Stimulated activated naive CD4-positive, alpha-beta T cell (primary cell): ENCODE measurements at regions not wholly inside any gene's neighbourhood (a gene's known extent, or its start where the extent isn't known, plus 50 kb on each side); places are given as distances from the start of the nearest gene placed in this dataset.
"Not testable (repeated sequence)": the region's sequence is repeated elsewhere in the genome, so short reads cannot be mapped to it uniquely, and the experiment has no call there.

Experiments used
- DNase-seq, 6 experiments: peaks; one replicate each; lab custom pipeline; 2025; lab: John Stamatoyannopoulos, UW

DNA sequence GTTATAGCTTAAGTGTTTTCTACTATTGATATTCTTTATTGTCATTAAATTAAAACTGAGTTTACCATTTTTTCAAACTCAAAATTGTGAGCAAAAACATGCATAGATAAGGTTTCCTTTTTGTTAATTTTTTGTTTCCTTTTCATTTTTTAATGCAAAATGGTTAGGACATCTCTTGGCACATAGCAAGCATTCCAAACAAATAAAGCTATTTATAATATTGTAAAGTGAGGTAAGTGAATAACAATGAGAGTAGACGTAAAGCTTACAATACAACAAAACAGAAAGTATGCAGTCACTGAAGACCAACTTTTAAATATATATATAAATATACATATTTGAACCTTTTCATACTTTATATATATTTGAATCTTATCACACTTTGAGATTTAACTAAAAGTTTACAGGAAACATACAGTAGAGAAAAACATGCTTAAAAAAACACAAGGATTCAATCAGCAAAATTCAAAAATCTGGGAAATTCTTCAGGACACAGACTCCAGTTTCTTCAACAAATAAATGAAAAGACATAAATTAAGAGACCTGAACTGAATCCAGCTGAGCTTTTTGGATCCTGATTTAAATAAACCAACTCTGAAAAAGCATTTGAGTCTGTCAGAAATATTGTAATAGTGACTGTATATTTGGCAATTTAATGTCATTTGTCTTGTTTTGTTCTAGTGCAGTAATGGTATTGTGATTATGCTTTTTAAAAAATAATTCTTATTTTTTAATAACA, 67.5 kb upstream of the SAMSN1 start:
- DNase-seq, result no peak

DNA sequence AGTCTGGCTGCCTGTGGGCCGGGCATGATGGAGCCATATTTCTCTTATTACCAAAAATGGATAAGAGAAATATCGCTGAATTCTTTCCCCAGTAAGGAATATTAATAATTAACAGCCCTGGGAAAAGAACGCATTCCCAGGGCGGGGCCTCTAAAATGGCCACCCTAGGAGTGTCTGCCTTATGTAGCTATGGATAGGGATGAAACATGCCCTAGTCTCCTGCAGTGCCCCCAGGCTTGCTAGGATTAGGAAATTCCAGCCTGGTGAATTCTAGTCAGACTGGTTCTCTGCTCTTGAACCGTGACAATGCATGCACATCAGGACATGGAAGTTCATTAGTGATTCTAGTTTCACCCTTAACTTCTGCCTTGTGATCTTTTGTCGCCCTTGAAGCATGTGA, 64.0 kb upstream of the SAMSN1 start:
- not testable (repeated sequence) for DNase-seq

DNA sequence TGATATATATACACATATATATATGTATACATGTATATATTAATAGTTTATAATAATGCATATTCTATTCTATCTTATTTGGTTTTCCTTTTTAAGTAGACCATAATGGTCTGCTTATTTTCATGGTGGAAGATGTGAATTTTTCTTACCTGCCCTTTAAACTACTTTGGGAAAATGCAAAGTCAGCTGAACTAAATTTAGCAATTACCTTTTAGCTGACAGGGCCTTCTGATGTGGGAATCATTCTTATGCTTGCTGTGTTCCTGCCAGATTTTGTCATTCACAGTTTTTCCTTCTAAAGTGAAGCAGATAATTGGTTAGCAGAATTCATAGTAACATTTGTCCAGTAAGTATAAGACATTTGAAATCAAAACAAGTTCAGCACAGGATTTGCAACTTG, 63.2 kb upstream of the SAMSN1 start:
- no peak for DNase-seq

DNA sequence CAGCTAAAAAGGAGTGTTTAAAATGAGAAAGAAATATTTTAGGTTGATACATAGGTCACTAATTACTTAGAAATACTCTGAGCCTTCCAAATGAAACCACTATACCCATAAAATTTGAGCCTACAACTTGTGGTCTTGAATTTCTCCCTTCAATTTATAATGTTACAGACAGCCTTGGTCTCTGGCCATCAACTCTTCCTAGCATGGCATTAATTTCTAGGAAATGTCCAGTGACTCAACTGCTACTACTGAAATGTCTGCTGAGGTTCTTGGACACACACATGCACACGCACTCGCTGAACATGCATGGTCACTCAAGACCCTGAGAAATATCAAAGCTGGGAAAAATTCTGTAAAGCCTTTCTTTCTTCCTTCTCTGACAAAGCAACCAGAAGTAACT, 61.1 kb upstream of the SAMSN1 start:
- no peak for DNase-seq

DNA sequence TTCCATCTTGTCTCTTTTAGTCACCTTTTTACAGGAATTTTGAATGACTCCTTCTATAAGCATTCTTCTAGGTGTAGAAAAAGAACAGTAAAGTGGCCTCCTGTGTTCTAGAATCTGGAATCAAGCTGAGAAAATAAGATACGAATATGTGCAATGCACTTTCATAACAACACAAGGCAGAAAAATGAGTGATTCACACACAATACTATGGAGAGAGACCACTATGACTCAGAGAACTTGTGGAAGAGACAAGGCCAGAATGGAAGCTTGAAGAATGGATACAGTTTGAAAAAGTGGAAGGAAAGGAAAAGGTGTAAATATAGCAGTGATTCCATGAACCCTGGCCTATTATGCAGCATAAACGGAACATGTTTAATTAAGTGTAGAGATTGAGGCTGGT, 57.1 kb upstream of the SAMSN1 start:
- DNase-seq, result no peak

DNA sequence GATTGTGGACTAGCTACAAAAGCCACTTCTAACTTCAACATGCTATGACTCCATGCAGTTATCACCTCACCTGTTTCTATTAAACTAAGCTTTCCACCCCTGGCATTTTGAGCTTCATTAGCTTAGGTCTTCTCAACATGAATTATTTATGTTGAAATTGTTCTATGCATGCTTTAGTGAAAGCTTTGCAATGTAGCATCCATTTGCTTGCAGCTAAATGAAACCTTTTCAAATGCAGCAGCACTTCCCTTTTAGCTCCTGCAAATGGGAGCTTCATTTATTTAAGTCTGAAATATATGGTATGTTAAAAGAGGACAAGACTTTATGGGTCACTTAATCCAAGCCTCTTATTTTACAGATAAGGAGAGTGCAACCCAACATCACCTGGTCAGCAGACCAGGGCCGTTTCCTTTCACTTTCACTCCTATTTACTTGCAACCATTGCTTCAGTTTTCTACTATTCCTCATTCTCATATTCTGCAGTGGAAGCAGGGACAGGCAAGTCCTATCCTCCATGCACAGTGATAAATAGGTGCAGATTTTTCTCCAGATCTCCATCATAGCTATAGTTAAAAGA, 56.4 kb upstream of the SAMSN1 start:
- DNase-seq, result peak in 1 of 6 experiments; percentile 7

DNA sequence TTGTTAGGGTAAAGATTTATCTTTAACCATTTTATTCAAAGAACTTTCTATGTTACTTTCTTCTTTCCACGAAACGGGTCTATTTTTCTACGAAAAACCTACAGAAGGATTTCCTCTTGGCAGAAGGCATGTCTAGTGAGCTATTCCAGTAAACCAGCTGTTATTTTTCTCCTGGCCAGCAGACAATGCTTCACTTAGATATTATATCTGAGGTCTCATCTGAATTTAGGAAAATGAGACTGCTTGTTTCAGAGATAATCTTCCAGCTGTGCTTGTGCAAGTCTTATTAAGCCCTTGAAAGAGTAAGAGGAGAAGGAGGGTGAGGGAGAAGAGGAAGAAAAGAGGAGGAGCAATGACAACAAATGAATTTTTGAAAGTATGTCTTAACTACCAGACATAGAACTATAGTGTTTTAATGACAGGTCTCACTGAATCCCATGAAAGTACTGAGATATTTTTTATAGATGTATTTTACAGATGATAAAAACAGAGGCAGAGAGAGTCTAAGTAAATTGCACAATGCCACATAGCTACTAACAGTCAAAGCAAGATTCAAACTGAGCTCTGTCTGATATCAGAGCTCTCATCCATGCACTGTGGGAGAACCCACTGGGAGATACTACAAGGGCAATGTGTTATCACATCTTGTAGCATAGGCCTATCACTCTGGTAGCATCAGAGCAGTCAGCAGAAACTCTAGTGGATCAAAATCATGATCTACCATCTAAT, 54.6 kb upstream of the SAMSN1 start:
- DNase-seq, result no peak

DNA sequence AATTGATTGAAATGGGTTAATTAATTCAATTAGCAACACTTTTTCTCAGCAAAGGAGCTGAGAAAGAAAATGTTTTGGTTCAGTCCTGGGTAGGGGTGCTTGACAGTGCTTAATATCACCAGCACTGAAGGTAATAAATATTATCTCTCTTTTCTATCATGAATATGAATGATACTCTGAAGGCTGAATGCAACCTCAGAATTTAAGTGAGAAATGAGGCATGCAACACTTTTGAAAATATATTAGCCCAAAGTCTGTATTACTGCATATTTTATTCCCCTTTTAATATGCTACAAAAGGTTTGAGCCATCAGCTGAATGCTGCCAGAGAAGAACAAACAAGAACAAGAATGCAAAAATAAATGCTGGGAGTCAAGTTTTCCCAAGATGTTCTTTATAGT, 52.0 kb upstream of the SAMSN1 start:
- DNase-seq, result no peak
